ENCODE measurements at regions not wholly inside any gene's neighbourhood (a gene's known extent, or its start where the extent isn't known, plus 50 kb on each side); places are given as distances from the start of the nearest gene placed in this dataset.

DNA sequence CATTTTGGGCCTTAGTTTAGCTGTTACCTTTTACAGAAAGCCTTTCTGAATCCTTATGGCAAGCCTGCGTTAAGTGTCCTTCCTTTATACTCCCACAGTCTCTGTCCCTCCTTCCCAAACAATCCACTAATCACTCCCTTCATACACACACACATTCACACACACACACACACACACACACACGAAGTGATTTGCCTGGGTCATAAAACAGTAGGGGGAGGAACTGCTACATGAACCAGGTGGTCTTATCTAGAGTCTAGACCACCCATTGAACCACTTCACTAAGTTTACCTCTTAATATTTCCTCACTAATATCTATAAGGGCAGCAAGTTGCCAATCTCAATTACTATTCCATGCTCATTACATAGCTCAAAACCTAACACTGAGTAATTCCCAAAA is 196.7 kb upstream of the GUCY1A2 start:
- no peak for DNase-seq (ENCODE audit: low read depth)
- no peak overlapping the region for H3K4me3 ChIP-seq (ENCODE audit: low read depth, low read length)
- in situ Hi-C loops (cut with HindIII; ENCODE audit: low sequenced_read_pairs), result no loop called here
- no peak for TF ChIP-seq CTCF (IDR thresholded peaks at IDR 0.05; ENCODE audit: low read depth, low read length, missing control alignments)

DNA sequence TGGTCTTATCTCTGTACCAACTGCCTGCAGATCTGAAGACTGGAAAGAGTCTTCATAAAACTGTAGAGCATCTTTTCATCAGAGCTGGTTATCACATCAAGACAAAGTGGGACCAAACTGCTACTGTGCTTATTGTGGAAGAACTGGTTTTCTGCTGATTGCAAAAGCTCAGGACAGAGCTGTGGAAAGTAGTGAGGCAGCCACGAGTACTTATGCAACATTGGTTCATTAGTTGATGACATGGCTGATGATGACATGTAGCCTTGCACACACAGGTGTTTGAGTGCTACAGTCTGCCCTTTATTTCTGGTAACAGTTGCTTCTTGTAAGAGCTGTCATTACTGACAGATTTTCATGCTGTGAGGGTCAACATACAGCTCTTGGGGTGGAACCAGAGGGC is 185.4 kb upstream of the GUCY1A2 start:
- no peak for TF ChIP-seq CTCF (IDR thresholded peaks at IDR 0.05; ENCODE audit: low read depth, low read length, missing control alignments)
- in situ Hi-C loops (cut with HindIII; ENCODE audit: low sequenced_read_pairs), result no loop called here
- no peak overlapping the region for H3K4me3 ChIP-seq (ENCODE audit: low read depth, low read length)
- DNase-seq (ENCODE audit: low read depth), result no peak

DNA sequence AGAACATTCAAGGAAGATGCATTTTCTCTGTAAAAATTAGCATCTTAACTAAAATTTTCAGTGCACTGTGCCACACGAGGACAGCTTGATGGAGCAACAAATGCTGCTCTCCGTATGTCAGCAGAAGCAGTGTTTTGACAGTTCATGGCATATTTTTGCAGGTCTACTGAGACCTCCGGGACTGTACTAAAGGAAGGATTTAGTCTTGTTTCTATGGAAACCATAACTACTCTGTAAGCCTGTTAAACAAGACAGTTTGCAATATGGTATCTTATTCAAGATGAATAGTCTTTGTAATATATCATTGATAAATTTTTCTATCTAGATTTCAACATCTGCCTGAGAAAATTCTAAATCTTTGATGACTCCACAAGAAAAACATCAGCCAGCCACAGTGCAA is 184.0 kb upstream of the GUCY1A2 start:
- DNase-seq (ENCODE audit: low read depth), result no peak
- in situ Hi-C loops (cut with HindIII; ENCODE audit: low sequenced_read_pairs), result no loop called here
- no peak overlapping the region for H3K4me3 ChIP-seq (ENCODE audit: low read depth, low read length)
- TF ChIP-seq CTCF (IDR thresholded peaks at IDR 0.05; ENCODE audit: low read depth, low read length, missing control alignments), result no peak

DNA sequence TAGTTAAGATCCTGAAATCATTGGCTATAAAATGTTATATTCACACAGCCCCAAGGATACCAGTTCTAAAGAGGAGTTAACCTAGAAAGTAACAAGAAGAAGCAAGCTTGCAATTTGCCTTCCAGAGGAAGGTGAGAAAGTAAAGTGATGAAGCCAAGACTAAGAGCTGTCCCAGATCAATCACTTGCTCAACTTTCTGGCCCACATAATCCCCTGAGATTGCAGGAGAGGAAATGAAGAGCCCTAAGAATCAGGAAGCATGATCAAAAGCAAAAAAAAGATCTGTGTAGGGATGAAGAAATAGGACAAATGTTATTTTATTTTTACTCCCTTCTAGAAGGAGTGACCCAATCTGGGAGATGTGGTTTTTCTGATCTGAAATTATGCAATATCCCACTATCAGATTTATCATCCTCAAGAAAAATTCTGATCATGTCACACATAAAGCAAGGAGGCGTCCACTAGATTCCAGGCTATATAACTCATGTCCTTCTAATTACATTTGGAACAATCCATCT is 180.3 kb upstream of the GUCY1A2 start:
- in situ Hi-C loops (cut with HindIII; ENCODE audit: low sequenced_read_pairs), result loop anchor here (10.0 kb wide), 1 partner anchor 56 kb away; no protein-coding TSS in a partner anchor
- DNase-seq (ENCODE audit: low read depth), result no peak
- no peak overlapping the region for H3K4me3 ChIP-seq (ENCODE audit: low read depth, low read length)
- TF ChIP-seq CTCF (IDR thresholded peaks at IDR 0.05; ENCODE audit: low read depth, low read length, missing control alignments), result no peak

DNA sequence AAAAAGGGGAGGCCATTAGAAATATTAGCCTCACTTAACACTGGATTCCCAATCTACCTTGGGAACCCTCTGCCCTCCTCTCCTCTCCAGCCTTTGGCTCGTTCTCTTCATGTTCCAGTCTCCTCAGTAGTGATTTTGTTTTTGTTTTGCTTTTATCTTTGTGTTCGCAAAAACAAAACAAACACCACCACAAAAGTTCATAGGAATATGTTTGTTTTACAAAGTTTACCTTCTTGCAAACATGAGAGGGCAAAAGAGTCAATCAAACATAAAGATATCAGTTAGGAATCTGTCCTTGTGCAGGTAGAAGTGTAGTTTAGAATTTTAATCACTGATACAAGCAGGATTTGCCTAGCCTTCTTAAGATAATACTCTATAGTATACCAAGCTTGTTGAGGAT is 179.7 kb upstream of the GUCY1A2 start:
- no peak for DNase-seq (ENCODE audit: low read depth)
- no peak overlapping the region for H3K4me3 ChIP-seq (ENCODE audit: low read depth, low read length)
- TF ChIP-seq CTCF (IDR thresholded peaks at IDR 0.05; ENCODE audit: low read depth, low read length, missing control alignments), result no peak
- in situ Hi-C loops (cut with HindIII; ENCODE audit: low sequenced_read_pairs), result loop anchor here (10.0 kb wide), 1 partner anchor 57 kb away; no protein-coding TSS in a partner anchor

GRCh38 chr11:107196732-107197131 is 178.5 kb upstream of the GUCY1A2 start:
- DNase-seq (ENCODE audit: low read depth), result no peak
- no peak overlapping the region for H3K4me3 ChIP-seq (ENCODE audit: low read depth, low read length)
- in situ Hi-C loops (cut with HindIII; ENCODE audit: low sequenced_read_pairs), result loop anchor here (10.0 kb wide), 1 partner anchor 58 kb away; no protein-coding TSS in a partner anchor
- no peak for TF ChIP-seq CTCF (IDR thresholded peaks at IDR 0.05; ENCODE audit: low read depth, low read length, missing control alignments)
